Astrocyte (in vitro differentiated cells and primary cell): ENCODE measurements at regions not wholly inside any gene's neighbourhood (a gene's known extent, or its start where the extent isn't known, plus 50 kb on each side); places are given as distances from the start of the nearest gene placed in this dataset.

Experiments
- DNase-seq: peaks from one replicate; pipeline ENCODE4 v3.0.0-alpha.2; 2010; ENCODE audit warnings: low read depth
- FAIRE-seq: peaks from 2 replicates; lab custom pipeline; 2011; peaks lifted over from hg19 to GRCh38; lab: Jason Lieb, UNC
- H2AFZ ChIP-seq: 2 replicates; pipeline ENCODE4 v1.6.0; 2012; ENCODE audit warnings: low read depth, low read length, inconsistent platforms
- H3K27ac ChIP-seq: 2 replicates; pipeline ENCODE4 v1.5.1; 2011; ENCODE audit warnings: low read depth, low read length, inconsistent platforms
- H3K27me3 ChIP-seq: 2 replicates; pipeline ENCODE4 v1.6.0; 2011; ENCODE audit warnings: low read length, inconsistent platforms; ENCODE audit not compliant: insufficient read depth
- H3K36me3 ChIP-seq: 2 replicates; pipeline ENCODE4 v1.5.1; 2011; ENCODE audit warnings: low read length, inconsistent platforms; ENCODE audit not compliant: insufficient read depth
- H3K4me1 ChIP-seq: 2 replicates; pipeline ENCODE4 v1.5.1; 2011; ENCODE audit warnings: low read length, inconsistent platforms; ENCODE audit not compliant: insufficient read depth
- H3K4me2 ChIP-seq: 2 replicates; pipeline ENCODE4 v1.6.0; 2012; ENCODE audit warnings: low read length, inconsistent platforms
- H3K4me3 ChIP-seq: 2 replicates; pipeline ENCODE4 v1.5.1; 2011; ENCODE audit warnings: low read depth, mild to moderate bottlenecking, low read length, inconsistent platforms; ENCODE audit not compliant: insufficient read depth
- H3K79me2 ChIP-seq: 2 replicates; pipeline ENCODE4 v1.6.0; 2012; ENCODE audit warnings: mild to moderate bottlenecking, low read length, inconsistent platforms; ENCODE audit not compliant: insufficient read depth
- H3K9ac ChIP-seq: 2 replicates; pipeline ENCODE4 v1.6.0; 2012; ENCODE audit warnings: mild to moderate bottlenecking, low read length, inconsistent platforms
- H3K9me3 ChIP-seq: 2 replicates; pipeline ENCODE4 v1.5.1; 2012; ENCODE audit warnings: low read depth, mild to moderate bottlenecking, low read length, inconsistent platforms; ENCODE audit not compliant: insufficient read depth
- H4K20me1 ChIP-seq: 2 replicates; pipeline ENCODE4 v1.6.0; 2012; ENCODE audit warnings: low read length, inconsistent platforms; ENCODE audit not compliant: insufficient read depth
- H3K27ac Mint-ChIP-seq: one replicate; pipeline ENCODE4 v1.8.0; 2021; ENCODE audit warnings: mild to moderate bottlenecking, mixed read lengths; ENCODE audit not compliant: unreplicated experiment
- H3K27me3 Mint-ChIP-seq: one replicate; pipeline ENCODE4 v1.8.0; 2021; ENCODE audit warnings: low read depth, mixed read lengths; ENCODE audit not compliant: unreplicated experiment
- H3K36me3 Mint-ChIP-seq: one replicate; pipeline ENCODE4 v1.8.0; 2021; ENCODE audit warnings: low read depth, mixed read lengths; ENCODE audit not compliant: unreplicated experiment
- H3K4me1 Mint-ChIP-seq: one replicate; pipeline ENCODE4 v1.8.0; 2021; ENCODE audit warnings: low read depth, mixed read lengths; ENCODE audit not compliant: unreplicated experiment
- H3K4me3 Mint-ChIP-seq: one replicate; pipeline ENCODE4 v1.8.0; 2021; ENCODE audit warnings: mild to moderate bottlenecking, moderate library complexity, mixed read lengths; ENCODE audit not compliant: unreplicated experiment
- H3K9me3 Mint-ChIP-seq: one replicate; pipeline ENCODE4 v1.8.0; 2021; ENCODE audit warnings: mild to moderate bottlenecking, mixed read lengths; ENCODE audit not compliant: unreplicated experiment
- CTCF ChIP-seq: IDR thresholded peaks from 2 replicates; pipeline ENCODE4 v1.5.1; 2011; ENCODE audit warnings: low read depth, mild to moderate bottlenecking, inconsistent platforms, low read length, moderate library complexity; ENCODE audit not compliant: insufficient read depth
- EZH2 ChIP-seq: IDR thresholded peaks from 2 replicates; pipeline ENCODE4 v1.6.1; 2012; ENCODE audit warnings: mild to moderate bottlenecking, low read length, inconsistent platforms; ENCODE audit not compliant: insufficient read depth

GRCh38 chr11:20251496-20251895 lies 91.2 kb upstream of the DBX1 start:
- no peak for TF ChIP-seq EZH2
- TF ChIP-seq CTCF: no peak
- no peaks in the 10 kb centered on the region for H4K20me1 ChIP-seq
- no peaks in the 10 kb centered on the region for H3K9me3 ChIP-seq
- no peaks in the 10 kb centered on the region for H3K4me1 Mint-ChIP-seq
- H3K27me3 ChIP-seq: peaks cover 6% of the 10 kb centered on the region
- no peak overlapping the region for H2AFZ ChIP-seq
- H3K4me2 ChIP-seq: no peak overlapping the region
- no peak overlapping the region for H3K27ac Mint-ChIP-seq
- peaks cover 16% of the 10 kb centered on the region for H3K27me3 Mint-ChIP-seq
- H3K79me2 ChIP-seq: no peaks in the 10 kb centered on the region
- H3K36me3 ChIP-seq: no peaks in the 10 kb centered on the region
- H3K9ac ChIP-seq: no peak overlapping the region
- no peak for FAIRE-seq
- no peak for DNase-seq
- H3K9me3 Mint-ChIP-seq: no peaks in the 10 kb centered on the region
- no peak overlapping the region for H3K4me3 Mint-ChIP-seq
- no peak overlapping the region for H3K4me3 ChIP-seq
- no peaks in the 10 kb centered on the region for H3K4me1 ChIP-seq
- H3K27ac ChIP-seq: no peak overlapping the region
- H3K36me3 Mint-ChIP-seq: no peaks in the 10 kb centered on the region

DNA sequence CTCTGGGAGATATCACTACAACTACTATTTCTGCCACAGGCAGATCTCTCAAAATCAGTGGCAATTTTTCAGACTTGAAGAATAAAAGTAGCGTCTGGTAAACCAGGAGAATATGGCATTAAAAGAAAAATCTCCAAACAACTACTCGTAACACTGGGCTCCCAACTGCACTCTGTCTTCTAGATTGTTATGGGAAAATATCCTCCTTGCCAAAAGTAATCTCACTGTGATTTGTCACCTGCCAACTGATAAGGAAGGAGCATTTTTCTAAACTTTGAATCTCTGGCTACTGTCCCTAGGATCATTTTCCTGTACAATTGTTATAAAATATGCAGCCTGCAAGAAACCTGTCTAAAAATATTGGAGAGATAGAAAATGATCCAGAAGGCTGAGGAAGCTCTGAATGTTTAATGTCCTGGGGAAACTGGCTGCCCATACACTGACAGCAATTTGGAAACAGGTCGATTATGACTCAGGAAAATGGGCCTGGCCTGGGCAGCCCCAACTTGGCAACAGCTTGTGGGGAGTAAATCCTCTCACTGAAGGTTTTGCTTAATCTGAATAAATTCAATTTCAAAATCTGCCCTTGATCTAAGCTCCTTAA lies 90.5 kb upstream of the DBX1 start:
- Mint-ChIP-seq H3K4me3 (no peak overlapping the region), H3K36me3 (no peaks in the 10 kb centered on the region), H3K9me3 (no peaks in the 10 kb centered on the region), H3K27me3 (peaks cover 16% of the 10 kb centered on the region), H3K4me1 (no peaks in the 10 kb centered on the region), H3K27ac (no peak overlapping the region)
- H2AFZ ChIP-seq: no peak overlapping the region
- DNase-seq: no peak
- H3K27me3 ChIP-seq: peaks cover 9% of the 10 kb centered on the region
- H3K4me1 ChIP-seq: no peaks in the 10 kb centered on the region
- no peaks in the 10 kb centered on the region for H3K9me3 ChIP-seq
- H3K79me2 ChIP-seq: no peaks in the 10 kb centered on the region
- H3K4me2 ChIP-seq: no peak overlapping the region
- H3K9ac ChIP-seq: no peak overlapping the region
- H4K20me1 ChIP-seq: no peaks in the 10 kb centered on the region
- H3K4me3 ChIP-seq: no peak overlapping the region
- no peak for FAIRE-seq
- H3K36me3 ChIP-seq: no peaks in the 10 kb centered on the region
- no peak overlapping the region for H3K27ac ChIP-seq
- TF ChIP-seq CTCF: no peak
- TF ChIP-seq EZH2: no peak

DNA sequence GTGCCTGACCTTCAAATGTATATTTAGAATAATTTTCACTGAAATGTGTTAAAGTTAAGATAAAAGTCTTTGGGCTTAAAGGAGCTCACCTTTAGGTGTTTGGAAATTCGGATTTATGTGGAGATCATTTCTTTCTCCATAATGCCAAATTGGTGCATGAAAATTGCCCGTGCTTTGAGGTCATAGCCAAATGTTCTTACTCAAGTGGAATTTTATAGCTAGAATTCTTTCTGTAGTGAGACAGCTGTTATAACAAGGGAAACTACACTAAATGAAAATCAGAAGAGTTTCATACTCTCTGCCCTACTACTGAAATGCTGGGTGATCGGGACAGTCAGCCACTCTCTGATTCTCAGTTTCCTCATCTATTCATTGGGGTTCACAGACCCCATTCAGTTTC lies 89.5 kb upstream of the DBX1 start:
- Histone ChIP-seq H2AFZ (no peak overlapping the region), H3K79me2 (no peaks in the 10 kb centered on the region), H3K4me2 (no peak overlapping the region), H3K4me3 (no peak overlapping the region), H3K4me1 (no peaks in the 10 kb centered on the region), H3K36me3 (no peaks in the 10 kb centered on the region), H3K9ac (no peak overlapping the region), H3K9me3 (no peaks in the 10 kb centered on the region), H4K20me1 (no peaks in the 10 kb centered on the region), H3K27ac (no peak overlapping the region), H3K27me3 (peaks cover 8% of the 10 kb centered on the region)
- no peak for TF ChIP-seq CTCF
- TF ChIP-seq EZH2: no peak
- no peak for DNase-seq
- Mint-ChIP-seq H3K27ac (no peak overlapping the region), H3K9me3 (no peaks in the 10 kb centered on the region), H3K4me3 (no peak overlapping the region), H3K27me3 (peaks cover 16% of the 10 kb centered on the region), H3K4me1 (no peaks in the 10 kb centered on the region), H3K36me3 (no peaks in the 10 kb centered on the region)
- FAIRE-seq: no peak
